MCF 10A (cell line): ENCODE measurements at regions not wholly inside any gene's neighbourhood (a gene's known extent, or its start where the extent isn't known, plus 50 kb on each side); places are given as distances from the start of the nearest gene placed in this dataset.

Source experiments
- BruUV-seq: library from RNA; stranded (reverse); fragments of 400-500 nt; replicated peaks from 2 replicates; lab custom pipeline; 2021; lab: Mats Ljungman, UMichigan
- CTCF ChIA-PET: fragments of 300-600 bp; sonication (Branson Sonifier 250); formaldehyde crosslinking; extraction: SDS; loops from one replicate; lab custom pipeline; 2021; ENCODE audit warnings: antibody characterized with exemption, inconsistent platforms; lab: Yijun Ruan, JAX
- POLR2A ChIA-PET: fragments of 300-600, 350-650 bp; sonication (Branson Sonifier 250); formaldehyde crosslinking; extraction: SDS; loops from one replicate; lab custom pipeline; 2020; ENCODE audit warnings: antibody characterized with exemption, inconsistent platforms; lab: Yijun Ruan, JAX
- DNase-seq: peaks from one replicate; pipeline ENCODE4 v3.0.0-alpha.2; 2018; ENCODE audit not compliant: unreplicated experiment
- H3K27ac Mint-ChIP-seq: one replicate; pipeline ENCODE4 v1.8.0; 2022; ENCODE audit warnings: mild to moderate bottlenecking, low read depth, mixed read lengths; ENCODE audit not compliant: unreplicated experiment
- H3K27me3 Mint-ChIP-seq: one replicate; pipeline ENCODE4 v1.8.0; 2022; ENCODE audit warnings: mixed read lengths; ENCODE audit not compliant: insufficient read depth, unreplicated experiment
- H3K36me3 Mint-ChIP-seq: one replicate; pipeline ENCODE4 v1.8.0; 2022; ENCODE audit warnings: mild to moderate bottlenecking, moderate library complexity, mixed read lengths; ENCODE audit not compliant: insufficient read depth, unreplicated experiment
- H3K4me1 Mint-ChIP-seq: one replicate; pipeline ENCODE4 v1.8.0; 2022; ENCODE audit warnings: mixed read lengths; ENCODE audit not compliant: insufficient read depth, unreplicated experiment
- H3K4me3 Mint-ChIP-seq: one replicate; pipeline ENCODE4 v1.8.0; 2022; ENCODE audit warnings: mild to moderate bottlenecking, moderate library complexity, mixed read lengths; ENCODE audit not compliant: unreplicated experiment
- H3K9me3 Mint-ChIP-seq: one replicate; pipeline ENCODE4 v1.8.0; 2022; ENCODE audit warnings: mixed read lengths; ENCODE audit not compliant: unreplicated experiment
- intact Hi-C: fragments of 100-400 bp; cut with micrococcal nuclease; formaldehyde crosslinking; loops from 2 replicates; pipeline ENCODE4 v1.14.1; 2022
- TF ChIP-seq, protein P1 (sequence below): fragments of 200-600 bp; IDR thresholded peaks from one replicate; pipeline ENCODE4 v1.8.0; 2022; ENCODE audit warnings: antibody characterized with exemption, mild to moderate bottlenecking; ENCODE audit not compliant: unreplicated experiment

DNA sequence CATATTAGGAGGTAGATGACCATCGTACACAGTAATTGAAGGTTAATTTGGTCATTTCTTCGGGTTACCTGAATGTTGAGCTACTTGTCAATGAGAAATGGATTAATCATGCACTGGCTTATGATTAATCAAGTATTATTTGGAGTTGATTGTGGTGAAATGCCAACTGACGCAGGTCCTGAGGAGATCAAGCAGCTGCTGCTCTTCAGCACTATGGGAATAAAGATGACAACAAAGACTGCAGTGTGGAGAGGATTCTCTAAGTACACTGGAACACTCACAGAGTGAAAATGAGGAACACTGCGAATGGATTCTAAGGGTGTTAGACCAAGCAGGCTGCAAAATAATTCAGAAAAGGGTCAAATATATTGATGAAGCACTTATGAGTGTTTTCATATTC lies 202.8 kb upstream of the DIO2 start:
- no TSS peak for BruUV-seq
- DNase-seq, result no peak
- H3K27ac Mint-ChIP-seq, result no peak overlapping the region
- ChIA-PET CTCF (interaction anchor here (0.6 to 0.7 kb wide), 4 partner anchors 32 to 754 kb away, joined by 3 to 4 read pairs (median 3); no protein-coding TSS in a partner anchor), POLR2A (interaction anchor here (0.5 kb wide), 1 partner anchor 161 kb away, joined by 3 read pairs; no protein-coding TSS in a partner anchor)
- H3K36me3 Mint-ChIP-seq, result no peaks in the 10 kb centered on the region
- no peaks in the 10 kb centered on the region for H3K27me3 Mint-ChIP-seq
- intact Hi-C loops, result no loop called here
- H3K4me1 Mint-ChIP-seq, result no peaks in the 10 kb centered on the region
- H3K4me3 Mint-ChIP-seq, result no peak overlapping the region
- TF ChIP-seq, protein P1, sequence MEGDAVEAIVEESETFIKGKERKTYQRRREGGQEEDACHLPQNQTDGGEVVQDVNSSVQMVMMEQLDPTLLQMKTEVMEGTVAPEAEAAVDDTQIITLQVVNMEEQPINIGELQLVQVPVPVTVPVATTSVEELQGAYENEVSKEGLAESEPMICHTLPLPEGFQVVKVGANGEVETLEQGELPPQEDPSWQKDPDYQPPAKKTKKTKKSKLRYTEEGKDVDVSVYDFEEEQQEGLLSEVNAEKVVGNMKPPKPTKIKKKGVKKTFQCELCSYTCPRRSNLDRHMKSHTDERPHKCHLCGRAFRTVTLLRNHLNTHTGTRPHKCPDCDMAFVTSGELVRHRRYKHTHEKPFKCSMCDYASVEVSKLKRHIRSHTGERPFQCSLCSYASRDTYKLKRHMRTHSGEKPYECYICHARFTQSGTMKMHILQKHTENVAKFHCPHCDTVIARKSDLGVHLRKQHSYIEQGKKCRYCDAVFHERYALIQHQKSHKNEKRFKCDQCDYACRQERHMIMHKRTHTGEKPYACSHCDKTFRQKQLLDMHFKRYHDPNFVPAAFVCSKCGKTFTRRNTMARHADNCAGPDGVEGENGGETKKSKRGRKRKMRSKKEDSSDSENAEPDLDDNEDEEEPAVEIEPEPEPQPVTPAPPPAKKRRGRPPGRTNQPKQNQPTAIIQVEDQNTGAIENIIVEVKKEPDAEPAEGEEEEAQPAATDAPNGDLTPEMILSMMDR, result no peak
- no peaks in the 10 kb centered on the region for H3K9me3 Mint-ChIP-seq

DNA sequence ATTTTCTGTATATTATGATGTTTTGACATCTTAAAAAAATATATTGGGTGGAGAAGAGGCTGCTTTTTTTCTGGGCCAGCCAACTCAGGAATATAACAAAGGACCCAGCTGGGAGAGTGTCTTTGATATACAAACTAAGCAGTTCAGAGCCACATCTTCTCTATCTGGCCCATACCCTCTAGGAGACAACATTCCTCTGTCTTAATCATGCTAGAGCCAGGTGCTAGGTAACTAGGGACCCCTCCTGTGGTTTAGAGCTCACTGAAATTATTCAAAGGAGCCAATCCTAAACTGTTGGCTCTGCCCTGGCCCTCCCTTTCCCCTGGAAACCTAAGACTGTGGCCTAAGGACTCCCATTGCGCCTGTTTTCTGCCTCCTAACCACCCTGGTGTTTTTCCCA lies 193.1 kb upstream of the DIO2 start:
- H3K36me3 Mint-ChIP-seq, result no peaks in the 10 kb centered on the region
- H3K9me3 Mint-ChIP-seq, result no peaks in the 10 kb centered on the region
- ChIA-PET POLR2A (interaction anchor here (0.6 kb wide), 1 partner anchor 32 kb away, joined by 3 read pairs; no protein-coding TSS in a partner anchor), CTCF (interaction anchor here (0.6 kb wide), 2 partner anchors 238 to 1503 kb away, joined by 3 to 5 read pairs; no protein-coding TSS in a partner anchor)
- H3K4me3 Mint-ChIP-seq, result no peak overlapping the region
- H3K27me3 Mint-ChIP-seq, result no peaks in the 10 kb centered on the region
- intact Hi-C loops, result no loop called here
- BruUV-seq, result no TSS peak
- DNase-seq, result no peak
- TF ChIP-seq, protein P1, result no peak
- H3K4me1 Mint-ChIP-seq, result no peaks in the 10 kb centered on the region
- no peak overlapping the region for H3K27ac Mint-ChIP-seq

DNA sequence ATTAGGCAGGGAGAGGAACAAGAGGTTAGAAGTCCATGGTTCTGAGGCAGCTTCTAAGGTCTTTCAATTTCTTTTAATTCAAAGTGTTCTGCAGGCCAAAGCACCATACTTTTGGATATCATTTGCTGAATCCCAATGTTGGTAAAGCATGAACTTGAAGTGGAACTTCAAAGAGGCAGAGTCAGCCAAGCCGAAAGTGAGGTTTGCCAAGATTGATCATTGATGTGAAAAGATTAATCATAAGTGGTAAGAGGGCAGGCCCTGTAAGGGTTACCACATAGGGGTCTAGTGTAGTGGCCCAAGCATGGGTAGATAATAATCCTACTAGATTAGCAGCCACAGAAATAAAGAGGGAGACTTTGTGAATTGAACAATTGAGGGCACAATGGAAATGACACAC lies 191.7 kb upstream of the DIO2 start:
- TF ChIP-seq, protein P1, result no peak
- Mint-ChIP-seq H3K27ac (no peak overlapping the region), H3K9me3 (no peaks in the 10 kb centered on the region), H3K36me3 (no peaks in the 10 kb centered on the region), H3K4me3 (no peak overlapping the region), H3K27me3 (no peaks in the 10 kb centered on the region), H3K4me1 (no peaks in the 10 kb centered on the region)
- BruUV-seq, result no TSS peak
- no peak for DNase-seq
- ChIA-PET POLR2A (no interaction called here), CTCF (no interaction called here)
- intact Hi-C loops, result no loop called here

DNA sequence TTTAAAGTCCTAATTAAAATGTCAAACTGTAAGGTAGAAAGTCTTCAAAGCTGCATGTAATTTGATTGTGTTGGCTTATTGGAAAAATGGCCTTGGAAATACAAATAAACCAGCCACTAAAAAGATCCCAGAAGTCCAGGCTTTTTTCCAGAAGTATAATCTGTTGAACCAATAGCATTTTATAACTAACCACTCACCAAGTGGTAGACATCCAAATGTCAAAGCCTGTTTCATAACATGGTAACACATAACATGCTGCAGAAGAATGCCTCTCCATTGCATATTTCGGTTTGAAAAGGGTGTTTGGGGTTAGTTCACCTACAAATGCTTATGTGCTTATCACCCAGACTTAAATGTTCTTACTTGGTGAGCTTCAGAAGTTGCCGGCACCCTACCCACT lies 183.7 kb upstream of the DIO2 start:
- Mint-ChIP-seq H3K4me3 (no peak overlapping the region), H3K36me3 (no peaks in the 10 kb centered on the region), H3K27ac (no peak overlapping the region), H3K9me3 (no peaks in the 10 kb centered on the region), H3K27me3 (no peaks in the 10 kb centered on the region), H3K4me1 (peaks cover 13% of the 10 kb centered on the region)
- TF ChIP-seq, protein P1, result no peak
- CTCF ChIA-PET, result no interaction called here
- no peak for DNase-seq
- intact Hi-C loops, result no loop called here
- POLR2A ChIA-PET, result no interaction called here
- no TSS peak for BruUV-seq
